ENCODE measurements at regions not wholly inside any gene's neighbourhood (a gene's known extent, or its start where the extent isn't known, plus 50 kb on each side); places are given as distances from the start of the nearest gene placed in this dataset.

DNA sequence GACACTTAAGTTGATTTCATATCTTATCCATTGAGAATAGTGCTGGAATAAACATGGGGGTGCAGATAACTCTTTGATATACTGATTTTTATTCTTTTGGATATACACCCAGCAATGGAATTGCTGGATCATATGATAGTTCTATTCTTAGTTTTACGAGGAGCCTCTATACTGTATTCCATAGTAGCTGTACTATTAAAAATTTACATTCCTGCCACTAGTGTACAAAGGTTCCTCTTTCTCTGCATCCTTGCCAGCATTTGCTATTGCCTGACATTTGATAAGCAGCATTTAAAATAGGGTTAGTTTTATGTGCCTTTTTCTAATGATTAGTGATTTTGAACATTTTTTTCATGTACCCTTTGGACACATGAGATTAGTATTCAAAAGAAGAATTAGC, 554.2 kb downstream of the JRKL start:
- no peaks in the 10 kb centered on the region for H3K36me3 Mint-ChIP-seq (ENCODE audit: low read depth)
- H3K27ac Mint-ChIP-seq, result no peak overlapping the region
- H3K9me3 Mint-ChIP-seq, result peaks cover 4% of the 10 kb centered on the region
- no peaks in the 10 kb centered on the region for H3K4me1 Mint-ChIP-seq
- ATAC-seq (replicated peaks), result no peak
- no peaks in the 10 kb centered on the region for H3K27me3 Mint-ChIP-seq
- H3K4me3 Mint-ChIP-seq, result no peak overlapping the region

DNA sequence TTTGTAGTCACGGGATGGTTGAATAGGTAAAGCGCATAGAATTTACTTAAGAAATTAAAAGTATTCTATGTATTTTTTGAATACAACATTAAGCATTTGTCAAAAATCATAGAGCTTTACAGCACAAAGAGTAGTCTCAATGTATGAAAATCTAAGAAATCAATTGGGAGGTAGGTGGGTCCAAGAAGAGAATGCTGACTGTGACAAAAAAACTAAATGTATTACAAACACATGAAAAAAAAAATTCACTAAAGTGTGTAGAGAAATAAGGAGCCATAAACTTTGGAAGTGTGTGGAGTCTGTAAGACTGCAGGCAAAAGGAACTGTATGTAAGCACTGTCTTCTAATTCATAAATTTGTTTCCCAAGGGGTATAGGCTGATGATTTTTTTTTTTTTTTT, 558.3 kb downstream of the JRKL start:
- no peaks in the 10 kb centered on the region for H3K4me1 Mint-ChIP-seq
- H3K9me3 Mint-ChIP-seq, result peaks cover 7% of the 10 kb centered on the region
- no peaks in the 10 kb centered on the region for H3K36me3 Mint-ChIP-seq (ENCODE audit: low read depth)
- no peak overlapping the region for H3K4me3 Mint-ChIP-seq
- H3K27ac Mint-ChIP-seq, result no peak overlapping the region
- H3K27me3 Mint-ChIP-seq, result no peaks in the 10 kb centered on the region
- no peak for ATAC-seq (replicated peaks)

DNA sequence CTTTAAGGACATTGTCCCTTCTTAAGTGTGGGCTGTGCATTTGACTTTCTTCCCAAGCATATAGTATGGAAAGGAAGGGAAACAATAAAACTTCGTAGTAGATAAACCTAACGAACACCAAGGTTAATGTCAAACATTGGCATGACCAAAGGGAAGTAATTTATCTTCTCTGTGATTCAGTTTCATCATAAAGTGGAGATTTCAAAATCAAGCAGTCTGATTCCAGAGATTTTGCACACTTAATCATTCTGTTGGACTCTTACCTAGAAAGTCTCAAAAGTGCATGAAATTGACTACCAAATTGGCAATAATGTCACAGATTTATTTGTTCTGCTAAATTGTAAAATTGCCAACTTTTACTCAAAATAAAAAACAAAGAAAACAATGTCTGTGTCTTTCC, 559.7 kb downstream of the JRKL start:
- Mint-ChIP-seq H3K9me3 (peaks cover 7% of the 10 kb centered on the region), H3K4me1 (no peaks in the 10 kb centered on the region), H3K36me3 (ENCODE audit: low read depth) (no peaks in the 10 kb centered on the region), H3K27me3 (no peaks in the 10 kb centered on the region), H3K27ac (no peak overlapping the region), H3K4me3 (no peak overlapping the region)
- no peak for ATAC-seq (replicated peaks)

DNA sequence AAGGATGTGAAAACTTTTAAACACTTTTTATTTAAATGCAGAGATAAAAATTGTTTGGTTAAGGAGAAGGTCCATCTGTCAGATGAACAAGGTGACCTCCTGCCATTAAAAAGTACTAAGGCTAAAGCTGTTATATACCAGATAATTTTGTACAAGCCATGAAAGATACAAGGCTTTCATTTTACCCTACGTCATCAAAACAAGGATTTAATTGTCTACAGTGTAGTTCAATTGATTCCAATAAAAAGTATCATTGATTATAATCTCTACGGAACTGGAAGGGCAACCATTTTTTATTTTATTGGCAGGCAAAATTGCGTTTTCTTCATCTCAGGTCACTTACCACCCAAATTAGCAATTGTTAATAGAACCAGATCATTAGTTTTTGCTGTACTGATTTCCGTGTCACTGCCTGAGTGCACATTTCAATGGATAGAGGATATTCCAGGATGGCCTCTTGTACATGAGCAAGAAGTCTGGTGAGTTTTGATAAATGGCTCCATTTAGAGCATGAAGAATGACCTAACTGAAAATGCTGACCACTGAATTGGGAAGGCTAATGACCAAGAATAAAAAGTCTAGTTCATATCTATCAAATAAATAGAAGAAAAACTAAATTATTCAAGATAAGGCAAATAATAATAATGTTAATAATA, 564.9 kb downstream of the JRKL start:
- ATAC-seq (replicated peaks), result no peak
- Mint-ChIP-seq H3K36me3 (ENCODE audit: low read depth) (no peaks in the 10 kb centered on the region), H3K9me3 (peaks cover 3% of the 10 kb centered on the region), H3K4me3 (no peak overlapping the region), H3K27ac (no peak overlapping the region), H3K4me1 (no peaks in the 10 kb centered on the region), H3K27me3 (no peaks in the 10 kb centered on the region)

DNA sequence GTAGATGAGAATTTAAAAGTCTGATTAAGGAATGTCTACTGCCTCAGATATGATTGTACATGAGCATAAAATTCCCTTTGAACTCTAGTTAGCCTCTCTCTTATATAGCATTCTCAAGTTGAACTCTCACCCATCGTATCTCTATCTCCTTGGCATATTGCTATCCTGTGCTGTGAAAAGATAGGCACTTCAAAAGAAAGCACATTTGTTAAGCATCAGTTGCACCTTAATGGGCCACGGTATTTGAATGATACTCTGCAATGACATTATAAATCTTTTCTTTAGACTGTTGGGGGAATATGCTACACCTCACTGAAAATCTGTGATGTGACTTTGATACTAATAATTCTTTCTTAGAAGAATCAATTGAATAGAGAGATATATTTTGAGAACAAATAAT, 570.7 kb downstream of the JRKL start:
- H3K27me3 Mint-ChIP-seq, result no peaks in the 10 kb centered on the region
- H3K36me3 Mint-ChIP-seq (ENCODE audit: low read depth), result no peaks in the 10 kb centered on the region
- no peak overlapping the region for H3K27ac Mint-ChIP-seq
- peaks cover under 1% of the 10 kb centered on the region for H3K9me3 Mint-ChIP-seq
- no peak for ATAC-seq (replicated peaks)
- H3K4me3 Mint-ChIP-seq, result no peak overlapping the region
- no peaks in the 10 kb centered on the region for H3K4me1 Mint-ChIP-seq

DNA sequence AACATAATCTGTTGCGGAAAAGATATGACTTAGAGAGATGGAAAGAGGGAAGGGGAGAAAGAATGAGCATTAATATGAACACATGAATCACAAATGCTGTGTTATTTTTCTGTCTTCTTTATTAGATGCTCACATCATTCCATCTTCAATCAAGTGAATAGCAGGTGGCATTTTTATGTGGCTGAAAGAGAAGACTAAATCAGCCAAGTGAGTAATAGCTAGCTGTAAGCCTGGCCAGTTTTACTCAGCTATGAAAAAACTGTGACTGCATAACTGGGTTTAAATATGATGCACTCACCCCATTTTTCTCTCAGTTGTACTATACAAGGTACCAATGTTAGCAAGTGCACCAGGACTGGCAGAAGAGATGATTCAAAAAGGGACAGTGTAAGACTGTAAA, 571.1 kb downstream of the JRKL start:
- Mint-ChIP-seq H3K27ac (no peak overlapping the region), H3K9me3 (peaks cover 4% of the 10 kb centered on the region), H3K4me3 (no peak overlapping the region), H3K27me3 (no peaks in the 10 kb centered on the region), H3K4me1 (no peaks in the 10 kb centered on the region), H3K36me3 (ENCODE audit: low read depth) (no peaks in the 10 kb centered on the region)
- ATAC-seq (replicated peaks), result no peak

DNA sequence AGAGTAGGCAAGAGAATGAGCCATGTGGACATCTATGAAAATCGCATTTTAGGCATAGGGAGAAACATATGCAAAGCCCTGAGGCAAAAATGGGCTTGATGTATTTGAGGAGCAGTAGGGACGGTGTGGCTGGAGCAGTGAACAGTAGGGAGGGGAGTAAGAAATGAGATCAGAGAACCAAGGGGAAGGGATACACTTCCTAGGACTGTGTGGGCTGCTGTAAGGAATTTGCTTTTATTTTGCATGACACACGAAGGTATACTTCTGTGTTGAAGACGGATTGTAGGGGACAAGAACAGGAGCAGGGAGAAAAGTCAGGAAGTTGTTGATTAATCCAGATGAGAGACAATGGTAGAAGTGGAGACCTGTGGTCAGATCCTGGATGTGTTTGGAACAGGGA, 572.1 kb downstream of the JRKL start:
- no peak for ATAC-seq (replicated peaks)
- H3K27me3 Mint-ChIP-seq, result no peaks in the 10 kb centered on the region
- H3K4me3 Mint-ChIP-seq, result no peak overlapping the region
- no peak overlapping the region for H3K27ac Mint-ChIP-seq
- no peaks in the 10 kb centered on the region for H3K4me1 Mint-ChIP-seq
- H3K9me3 Mint-ChIP-seq, result peaks cover 7% of the 10 kb centered on the region
- H3K36me3 Mint-ChIP-seq (ENCODE audit: low read depth), result no peaks in the 10 kb centered on the region

DNA sequence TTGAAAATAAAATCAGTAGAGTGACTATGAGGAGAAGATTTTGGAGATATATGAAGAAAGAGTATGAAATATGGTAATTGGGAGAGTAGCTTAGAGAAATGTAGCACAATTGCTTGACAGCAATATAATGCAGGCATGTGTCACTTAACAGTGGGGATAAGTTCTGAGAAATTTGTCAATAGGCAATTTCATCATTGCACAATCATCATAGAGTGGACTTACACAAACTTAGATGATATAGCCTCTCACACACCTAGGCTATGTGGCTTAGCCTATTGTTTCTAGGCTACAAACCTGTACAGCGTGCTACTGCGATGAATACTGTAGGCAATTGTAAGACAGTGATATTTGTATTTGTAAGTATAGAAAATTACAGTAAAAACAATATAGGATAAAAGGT, 573.6 kb downstream of the JRKL start:
- H3K36me3 Mint-ChIP-seq (ENCODE audit: low read depth), result no peaks in the 10 kb centered on the region
- H3K9me3 Mint-ChIP-seq, result peaks cover 7% of the 10 kb centered on the region
- H3K27ac Mint-ChIP-seq, result no peak overlapping the region

DNA sequence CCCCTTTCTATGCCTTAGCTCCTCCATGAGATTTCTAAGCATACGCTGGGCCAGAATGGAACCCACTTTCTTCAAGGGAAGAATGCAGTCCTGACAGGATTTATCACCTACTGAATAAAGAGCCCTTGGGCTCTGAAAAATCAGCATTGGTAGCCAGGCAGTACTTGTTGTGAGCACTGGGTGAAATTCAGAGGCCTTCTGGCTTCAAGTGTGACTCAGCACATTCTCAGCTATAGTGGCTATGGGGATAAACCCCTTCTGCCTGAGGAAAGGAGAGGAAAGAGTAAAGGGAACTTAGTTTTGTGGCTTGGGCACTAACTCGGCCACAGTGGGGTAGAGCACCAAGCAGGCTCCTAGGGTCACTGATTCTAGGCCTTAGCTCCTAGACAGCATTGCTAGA, 574.8 kb downstream of the JRKL start:
- H3K4me1 Mint-ChIP-seq, result no peaks in the 10 kb centered on the region
- ATAC-seq (replicated peaks), result no peak
- no peak overlapping the region for H3K27ac Mint-ChIP-seq
- H3K9me3 Mint-ChIP-seq, result peaks cover 7% of the 10 kb centered on the region
- no peaks in the 10 kb centered on the region for H3K27me3 Mint-ChIP-seq
- H3K4me3 Mint-ChIP-seq, result no peak overlapping the region
- H3K36me3 Mint-ChIP-seq (ENCODE audit: low read depth), result no peaks in the 10 kb centered on the region

More for the DNA sequence above, 573.6 kb downstream of the JRKL start:
- Mint-ChIP-seq H3K4me3 (no peak overlapping the region), H3K4me1 (no peaks in the 10 kb centered on the region), H3K27me3 (no peaks in the 10 kb centered on the region)
- ATAC-seq (replicated peaks), result no peak

DNA sequence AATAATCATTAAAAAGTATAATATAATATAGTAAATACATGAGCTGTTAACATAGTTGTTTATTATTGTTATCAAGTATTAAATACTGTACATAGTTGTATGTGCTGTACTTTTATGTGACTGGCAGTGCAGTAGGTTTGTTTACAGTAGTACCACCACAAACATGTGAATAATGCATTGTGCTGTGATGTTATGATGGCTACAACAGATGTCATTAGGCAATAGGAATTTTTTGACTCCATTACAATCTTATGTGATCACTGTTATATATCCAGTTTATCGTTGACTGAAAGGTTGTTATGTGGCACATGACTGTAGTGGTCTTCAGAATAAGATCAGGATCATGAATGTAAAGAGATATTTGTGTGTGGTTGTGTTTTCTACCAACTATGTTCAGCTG, 577.8 kb downstream of the JRKL start:
- ATAC-seq (replicated peaks), result no peak
- Mint-ChIP-seq H3K4me1 (no peaks in the 10 kb centered on the region), H3K36me3 (ENCODE audit: low read depth) (no peaks in the 10 kb centered on the region), H3K27ac (no peak overlapping the region), H3K27me3 (no peaks in the 10 kb centered on the region), H3K9me3 (peaks cover 10% of the 10 kb centered on the region), H3K4me3 (no peak overlapping the region)

DNA sequence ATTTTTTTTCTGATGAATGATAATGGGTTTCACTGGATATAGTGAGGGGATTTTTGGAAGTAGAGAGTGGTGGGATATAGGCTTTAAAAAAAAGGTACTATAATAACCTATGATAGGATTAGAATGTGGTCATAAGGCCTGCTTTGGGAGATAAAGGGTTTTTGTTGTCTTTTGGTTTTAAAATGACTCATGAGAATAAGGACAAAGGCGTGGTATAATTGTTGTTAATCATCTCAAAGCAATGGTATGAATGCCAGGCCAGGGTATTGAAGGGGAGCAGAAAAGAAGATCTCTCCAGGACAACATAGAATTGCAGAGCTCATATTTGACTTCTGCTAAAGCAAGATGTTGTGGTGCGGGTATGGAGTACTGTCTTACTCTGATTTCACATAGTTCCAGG, 579.4 kb downstream of the JRKL start:
- Mint-ChIP-seq H3K9me3 (peaks cover 10% of the 10 kb centered on the region), H3K36me3 (ENCODE audit: low read depth) (no peaks in the 10 kb centered on the region), H3K4me3 (no peak overlapping the region), H3K4me1 (no peaks in the 10 kb centered on the region), H3K27me3 (no peaks in the 10 kb centered on the region), H3K27ac (no peak overlapping the region)
- no peak for ATAC-seq (replicated peaks)

DNA sequence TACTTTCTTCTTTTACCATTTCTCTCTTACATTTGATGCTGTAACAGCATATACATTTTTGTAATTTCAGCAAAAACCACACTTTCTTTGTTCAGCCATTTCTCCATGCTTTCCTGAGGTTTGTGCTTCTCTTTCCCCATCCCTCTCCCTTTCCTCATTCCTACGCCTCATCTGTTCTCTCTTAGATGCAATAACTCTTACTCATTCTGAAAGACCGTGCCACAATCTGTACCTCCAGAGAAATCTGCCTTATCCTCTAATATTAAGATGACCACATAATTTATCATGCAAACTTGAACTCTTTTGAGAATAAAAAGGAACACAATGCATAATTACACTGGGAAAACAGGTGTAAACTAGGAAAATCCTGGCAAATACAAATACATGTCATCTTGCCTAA, 588.9 kb downstream of the JRKL start:
- no peaks in the 10 kb centered on the region for H3K36me3 Mint-ChIP-seq (ENCODE audit: low read depth)
- H3K27me3 Mint-ChIP-seq, result no peaks in the 10 kb centered on the region
- no peak overlapping the region for H3K4me3 Mint-ChIP-seq
- no peak overlapping the region for H3K27ac Mint-ChIP-seq
- H3K9me3 Mint-ChIP-seq, result peaks cover 9% of the 10 kb centered on the region
- H3K4me1 Mint-ChIP-seq, result no peaks in the 10 kb centered on the region
- ATAC-seq (replicated peaks), result no peak

DNA sequence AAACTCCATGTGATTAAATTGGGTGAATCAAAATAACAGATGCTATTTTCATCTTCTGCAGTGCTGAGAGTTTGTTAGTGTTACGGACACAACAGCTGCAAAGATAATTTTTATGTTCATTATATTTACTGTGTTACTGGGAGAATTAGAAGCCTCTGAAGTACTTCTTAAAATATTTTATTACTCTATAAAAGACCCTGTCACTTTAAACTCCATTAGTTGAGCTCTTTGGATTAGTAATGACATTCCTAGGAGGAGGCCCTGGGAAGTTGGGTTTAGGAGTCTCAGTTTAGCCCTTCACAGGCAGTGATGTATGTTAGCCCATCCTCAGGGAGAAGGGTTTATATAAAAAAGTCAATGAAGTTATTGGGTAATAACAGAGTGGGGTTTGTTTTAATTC, 596.7 kb downstream of the JRKL start:
- peaks cover 4% of the 10 kb centered on the region for H3K9me3 Mint-ChIP-seq
- no peaks in the 10 kb centered on the region for H3K4me1 Mint-ChIP-seq
- H3K27ac Mint-ChIP-seq, result no peak overlapping the region
- H3K4me3 Mint-ChIP-seq, result no peak overlapping the region
- no peaks in the 10 kb centered on the region for H3K36me3 Mint-ChIP-seq (ENCODE audit: low read depth)
- no peaks in the 10 kb centered on the region for H3K27me3 Mint-ChIP-seq
- ATAC-seq (replicated peaks), result no peak

DNA sequence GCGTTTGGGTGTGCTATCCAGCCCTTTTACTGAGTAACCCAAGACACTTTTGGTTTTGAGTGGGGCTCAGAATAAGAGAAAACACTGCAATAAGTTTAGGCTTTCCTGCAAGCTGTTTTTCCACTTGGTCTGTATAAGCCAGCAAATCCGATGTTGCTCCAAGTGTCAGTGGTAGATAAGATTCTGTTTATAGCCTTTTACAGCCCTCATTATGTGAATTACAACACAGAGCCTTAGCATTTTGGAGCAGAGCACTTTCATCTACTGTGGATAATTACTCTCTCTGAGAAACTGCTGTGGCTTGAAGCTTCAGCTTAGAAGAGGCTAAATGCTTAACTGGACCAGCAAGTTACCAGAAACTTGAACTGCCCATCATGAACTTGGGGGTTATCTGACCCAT, 601.1 kb downstream of the JRKL start:
- Mint-ChIP-seq H3K36me3 (ENCODE audit: low read depth) (no peaks in the 10 kb centered on the region), H3K4me3 (no peak overlapping the region), H3K9me3 (peaks cover 14% of the 10 kb centered on the region), H3K4me1 (no peaks in the 10 kb centered on the region), H3K27me3 (no peaks in the 10 kb centered on the region), H3K27ac (no peak overlapping the region)
- ATAC-seq (replicated peaks), result no peak

DNA sequence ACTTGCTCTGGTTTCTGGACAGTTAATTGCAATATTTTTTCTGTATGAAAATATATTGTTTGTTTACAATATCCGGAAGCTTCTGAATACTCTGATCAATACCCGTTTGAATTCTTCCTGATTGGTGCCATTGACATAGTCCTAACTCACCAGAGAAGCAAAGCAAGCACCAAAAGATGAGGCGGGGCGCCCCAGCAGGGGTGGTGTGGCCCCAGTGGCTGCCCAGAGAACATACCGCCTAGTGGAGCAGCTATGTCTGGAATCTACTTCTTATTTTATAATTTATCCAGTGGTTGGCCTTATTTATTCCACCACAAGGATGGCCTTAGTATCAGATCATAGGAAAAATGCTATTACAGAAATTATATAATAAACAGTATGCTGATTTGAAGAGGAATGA, 610.7 kb downstream of the JRKL start:
- Mint-ChIP-seq H3K27me3 (no peaks in the 10 kb centered on the region), H3K4me3 (no peak overlapping the region), H3K36me3 (ENCODE audit: low read depth) (no peaks in the 10 kb centered on the region), H3K4me1 (no peaks in the 10 kb centered on the region), H3K9me3 (peaks cover 4% of the 10 kb centered on the region), H3K27ac (no peak overlapping the region)
- ATAC-seq (replicated peaks), result no peak

DNA sequence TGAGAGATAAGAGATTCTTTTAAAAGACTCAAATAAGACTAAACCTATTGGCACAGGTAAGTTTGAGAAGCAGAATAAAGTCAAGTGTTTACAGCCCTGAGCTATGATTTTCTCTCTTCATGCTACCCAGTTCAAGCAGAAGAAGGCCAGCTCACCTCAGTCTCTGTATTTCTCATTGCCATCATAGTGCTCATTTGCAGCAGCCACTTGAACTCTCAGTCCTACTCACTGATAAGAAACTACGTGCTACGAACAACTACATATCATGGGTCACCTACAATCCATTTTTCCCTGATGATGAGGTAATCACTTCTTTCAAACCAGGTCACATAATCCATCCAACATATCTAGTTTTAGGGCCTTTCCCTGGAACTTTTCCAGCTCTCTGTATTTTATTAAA, 617.5 kb downstream of the JRKL start:
- H3K9me3 Mint-ChIP-seq, result no peaks in the 10 kb centered on the region
- no peaks in the 10 kb centered on the region for H3K36me3 Mint-ChIP-seq (ENCODE audit: low read depth)

More for the DNA sequence above, 617.5 kb downstream of the JRKL start:
- Mint-ChIP-seq H3K4me3 (no peak overlapping the region), H3K27me3 (no peaks in the 10 kb centered on the region), H3K4me1 (no peaks in the 10 kb centered on the region), H3K27ac (no peak overlapping the region)
- ATAC-seq (replicated peaks), result no peak
